HepG2 (cell line): ENCODE measurements at regions not wholly inside any gene's neighbourhood (a gene's known extent, or its start where the extent isn't known, plus 50 kb on each side); places are given as distances from the start of the nearest gene placed in this dataset.

Experiments used
- ARHGAP35 ChIP-seq: sonication (generic); formaldehyde crosslinking; IDR thresholded peaks from 2 replicates; pipeline ENCODE4 v1.9.0; 2022; ENCODE audit warnings: mild to moderate bottlenecking, inconsistent platforms, moderate library complexity, missing genetic modification reagents, borderline replicate concordance
- CEBPB ChIP-seq: IDR thresholded peaks from 2 replicates; pipeline ENCODE4 v1.6.1; 2011; ENCODE audit warnings: low read depth, low read length, improper control_type of control experiment, borderline replicate concordance
- FOXA3 ChIP-seq: IDR thresholded peaks from 2 replicates; pipeline ENCODE4 v1.6.1; 2016; ENCODE audit warnings: missing genetic modification reagents, missing compliant biosample characterization
- PHF21A ChIP-seq: sonication (generic); formaldehyde crosslinking; IDR thresholded peaks from 2 replicates; pipeline ENCODE4 v1.5.0; 2020; ENCODE audit warnings: mild to moderate bottlenecking, missing genetic modification reagents
- POLR2AphosphoS5 ChIP-seq: IDR thresholded peaks from 2 replicates; pipeline ENCODE4 v1.6.1; 2012; ENCODE audit warnings: low read depth, low read length
- SAP130 ChIP-seq: IDR thresholded peaks from 2 replicates; pipeline ENCODE4 v1.6.1; 2016; ENCODE audit warnings: low read depth
- SOX13 ChIP-seq, 3 experiments: fragments of 450-650 bp in 1 of 3; sonication (generic) in 1 of 3; formaldehyde crosslinking in 1 of 3; IDR thresholded peaks in 2 of 3; conservative IDR thresholded peaks in 1 of 3; 2 replicates each; pipeline versions ENCODE4 v1.5.0 to v1.6.1; 2016 to 2020; ENCODE audit warnings: antibody characterized with exemption in 1 of 3, mild to moderate bottlenecking in 1 of 3, missing compliant biosample characterization in 1 of 3, missing genetic modification reagents in 1 of 3, moderate library complexity in 1 of 3
- ZNF263 ChIP-seq: sonication (generic); formaldehyde crosslinking; IDR thresholded peaks from 2 replicates; pipeline ENCODE4 v1.4.0; 2020; ENCODE audit warnings: missing genetic modification reagents
- ZNF430 ChIP-seq: sonication (generic); formaldehyde crosslinking; IDR thresholded peaks from 2 replicates; pipeline ENCODE4 v1.9.0; 2021; ENCODE audit warnings: mild to moderate bottlenecking, missing genetic modification reagents
- TF ChIP-seq, protein P1 (sequence below): sonication (generic); formaldehyde crosslinking; IDR thresholded peaks from 2 replicates; pipeline ENCODE4 v1.5.0; 2020; ENCODE audit warnings: mild to moderate bottlenecking, missing genetic modification reagents, borderline replicate concordance
- TF ChIP-seq, protein P2 (sequence below): sonication (generic); formaldehyde crosslinking; IDR thresholded peaks from 2 replicates; pipeline ENCODE4 v1.5.0; 2020; ENCODE audit warnings: mild to moderate bottlenecking, missing genetic modification reagents, borderline replicate concordance
- TF ChIP-seq, protein P3 (sequence below), 2 experiments: sonication (generic) in 1 of 2; formaldehyde crosslinking in 1 of 2; IDR thresholded peaks; 2 replicates each; pipeline versions ENCODE4 v1.4.0 to v1.6.1; 2018 to 2020; ENCODE audit warnings: missing genetic modification reagents in 2 of 2, borderline replicate concordance in 1 of 2, low read depth in 1 of 2, mild to moderate bottlenecking in 1 of 2, missing biosample characterization in 1 of 2
- TF ChIP-seq, protein P4 (sequence below): sonication (generic); formaldehyde crosslinking; IDR thresholded peaks from 2 replicates; pipeline ENCODE4 v1.8.0; 2022; ENCODE audit warnings: missing genetic modification reagents, mild to moderate bottlenecking, inconsistent platforms, borderline replicate concordance

DNA sequence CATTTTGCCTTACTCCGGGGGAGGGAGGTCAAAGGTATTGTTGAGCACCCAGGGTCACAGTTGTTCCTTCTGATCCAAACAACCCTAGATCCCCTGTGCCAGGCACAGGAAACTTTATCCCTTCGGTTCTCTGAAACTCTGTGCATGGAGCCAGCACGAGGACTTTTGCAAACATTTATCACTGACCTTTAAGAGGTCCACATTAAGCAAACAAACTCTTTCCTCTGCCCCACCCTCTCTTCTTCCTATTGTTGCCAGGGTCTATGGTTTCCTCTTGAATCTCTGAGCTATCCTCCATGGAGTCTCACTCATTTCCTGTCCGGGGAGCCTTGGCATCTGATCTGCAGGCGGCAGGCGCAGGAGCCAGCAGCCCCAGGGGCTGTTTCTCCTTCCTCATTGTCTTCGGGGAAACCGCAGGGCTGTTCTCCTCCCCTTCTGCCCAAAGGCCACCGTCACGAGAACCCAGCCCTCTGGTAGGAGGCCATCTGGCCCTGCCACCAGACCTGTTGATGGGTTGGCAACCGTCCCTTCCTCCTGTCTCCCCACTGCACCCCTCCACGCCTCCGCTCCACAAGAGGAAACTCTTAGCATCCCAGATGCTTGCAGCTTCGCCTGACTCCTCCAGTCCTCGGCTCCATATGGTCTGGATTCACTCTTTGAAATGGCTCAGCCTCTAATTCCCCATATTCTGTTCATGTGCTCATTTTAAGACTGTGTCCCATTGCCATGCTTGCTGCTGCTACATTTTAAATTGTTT lies 327.3 kb upstream of the NRP1 start (continued):
- TF ChIP-seq, protein P1, sequence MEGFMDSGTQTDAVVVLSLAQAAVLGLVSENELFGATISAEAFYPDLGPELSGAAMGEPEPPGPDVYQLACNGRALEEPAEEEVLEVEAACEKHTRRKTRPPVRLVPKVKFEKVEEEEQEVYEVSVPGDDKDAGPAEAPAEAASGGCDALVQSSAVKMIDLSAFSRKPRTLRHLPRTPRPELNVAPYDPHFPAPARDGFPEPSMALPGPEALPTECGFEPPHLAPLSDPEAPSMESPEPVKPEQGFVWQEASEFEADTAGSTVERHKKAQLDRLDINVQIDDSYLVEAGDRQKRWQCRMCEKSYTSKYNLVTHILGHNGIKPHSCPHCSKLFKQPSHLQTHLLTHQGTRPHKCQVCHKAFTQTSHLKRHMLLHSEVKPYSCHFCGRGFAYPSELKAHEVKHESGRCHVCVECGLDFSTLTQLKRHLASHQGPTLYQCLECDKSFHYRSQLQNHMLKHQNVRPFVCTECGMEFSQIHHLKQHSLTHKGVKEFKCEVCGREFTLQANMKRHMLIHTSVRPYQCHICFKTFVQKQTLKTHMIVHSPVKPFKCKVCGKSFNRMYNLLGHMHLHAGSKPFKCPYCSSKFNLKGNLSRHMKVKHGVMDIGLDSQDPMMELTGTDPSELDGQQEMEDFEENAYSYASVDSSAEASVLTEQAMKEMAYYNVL (CRISPR knock-in tag), result no peak; the same call in 1 of the 2 replicates
- TF ChIP-seq ZNF430 (CRISPR knock-in tag) (peak; percentile 76; the same call in 1 of the 2 replicates), SAP130 (CRISPR knock-in tag) (peak; percentile 32; the same call in 1 of the 2 replicates), ZNF263 (no peak), SOX13 (IDR thresholded peaks at IDR 0.05) (peak; percentile 74), SOX13 (CRISPR knock-in tag; conservative IDR thresholded peaks at IDR 0.05 in 1 of 2, IDR thresholded peaks at IDR 0.05 in 1 of 2) (peak in 1 of 2 experiments; percentile 91; a peak in 2 of 4 replicates), CEBPB (no peak), PHF21A (CRISPR knock-in tag) (0 out of 2 replicates have a peak, but pooled peaks have one; percentile 25), POLR2AphosphoS5 (no peak), FOXA3 (peak; percentile 42), ARHGAP35 (CRISPR knock-in tag) (no peak)
- TF ChIP-seq, protein P2, sequence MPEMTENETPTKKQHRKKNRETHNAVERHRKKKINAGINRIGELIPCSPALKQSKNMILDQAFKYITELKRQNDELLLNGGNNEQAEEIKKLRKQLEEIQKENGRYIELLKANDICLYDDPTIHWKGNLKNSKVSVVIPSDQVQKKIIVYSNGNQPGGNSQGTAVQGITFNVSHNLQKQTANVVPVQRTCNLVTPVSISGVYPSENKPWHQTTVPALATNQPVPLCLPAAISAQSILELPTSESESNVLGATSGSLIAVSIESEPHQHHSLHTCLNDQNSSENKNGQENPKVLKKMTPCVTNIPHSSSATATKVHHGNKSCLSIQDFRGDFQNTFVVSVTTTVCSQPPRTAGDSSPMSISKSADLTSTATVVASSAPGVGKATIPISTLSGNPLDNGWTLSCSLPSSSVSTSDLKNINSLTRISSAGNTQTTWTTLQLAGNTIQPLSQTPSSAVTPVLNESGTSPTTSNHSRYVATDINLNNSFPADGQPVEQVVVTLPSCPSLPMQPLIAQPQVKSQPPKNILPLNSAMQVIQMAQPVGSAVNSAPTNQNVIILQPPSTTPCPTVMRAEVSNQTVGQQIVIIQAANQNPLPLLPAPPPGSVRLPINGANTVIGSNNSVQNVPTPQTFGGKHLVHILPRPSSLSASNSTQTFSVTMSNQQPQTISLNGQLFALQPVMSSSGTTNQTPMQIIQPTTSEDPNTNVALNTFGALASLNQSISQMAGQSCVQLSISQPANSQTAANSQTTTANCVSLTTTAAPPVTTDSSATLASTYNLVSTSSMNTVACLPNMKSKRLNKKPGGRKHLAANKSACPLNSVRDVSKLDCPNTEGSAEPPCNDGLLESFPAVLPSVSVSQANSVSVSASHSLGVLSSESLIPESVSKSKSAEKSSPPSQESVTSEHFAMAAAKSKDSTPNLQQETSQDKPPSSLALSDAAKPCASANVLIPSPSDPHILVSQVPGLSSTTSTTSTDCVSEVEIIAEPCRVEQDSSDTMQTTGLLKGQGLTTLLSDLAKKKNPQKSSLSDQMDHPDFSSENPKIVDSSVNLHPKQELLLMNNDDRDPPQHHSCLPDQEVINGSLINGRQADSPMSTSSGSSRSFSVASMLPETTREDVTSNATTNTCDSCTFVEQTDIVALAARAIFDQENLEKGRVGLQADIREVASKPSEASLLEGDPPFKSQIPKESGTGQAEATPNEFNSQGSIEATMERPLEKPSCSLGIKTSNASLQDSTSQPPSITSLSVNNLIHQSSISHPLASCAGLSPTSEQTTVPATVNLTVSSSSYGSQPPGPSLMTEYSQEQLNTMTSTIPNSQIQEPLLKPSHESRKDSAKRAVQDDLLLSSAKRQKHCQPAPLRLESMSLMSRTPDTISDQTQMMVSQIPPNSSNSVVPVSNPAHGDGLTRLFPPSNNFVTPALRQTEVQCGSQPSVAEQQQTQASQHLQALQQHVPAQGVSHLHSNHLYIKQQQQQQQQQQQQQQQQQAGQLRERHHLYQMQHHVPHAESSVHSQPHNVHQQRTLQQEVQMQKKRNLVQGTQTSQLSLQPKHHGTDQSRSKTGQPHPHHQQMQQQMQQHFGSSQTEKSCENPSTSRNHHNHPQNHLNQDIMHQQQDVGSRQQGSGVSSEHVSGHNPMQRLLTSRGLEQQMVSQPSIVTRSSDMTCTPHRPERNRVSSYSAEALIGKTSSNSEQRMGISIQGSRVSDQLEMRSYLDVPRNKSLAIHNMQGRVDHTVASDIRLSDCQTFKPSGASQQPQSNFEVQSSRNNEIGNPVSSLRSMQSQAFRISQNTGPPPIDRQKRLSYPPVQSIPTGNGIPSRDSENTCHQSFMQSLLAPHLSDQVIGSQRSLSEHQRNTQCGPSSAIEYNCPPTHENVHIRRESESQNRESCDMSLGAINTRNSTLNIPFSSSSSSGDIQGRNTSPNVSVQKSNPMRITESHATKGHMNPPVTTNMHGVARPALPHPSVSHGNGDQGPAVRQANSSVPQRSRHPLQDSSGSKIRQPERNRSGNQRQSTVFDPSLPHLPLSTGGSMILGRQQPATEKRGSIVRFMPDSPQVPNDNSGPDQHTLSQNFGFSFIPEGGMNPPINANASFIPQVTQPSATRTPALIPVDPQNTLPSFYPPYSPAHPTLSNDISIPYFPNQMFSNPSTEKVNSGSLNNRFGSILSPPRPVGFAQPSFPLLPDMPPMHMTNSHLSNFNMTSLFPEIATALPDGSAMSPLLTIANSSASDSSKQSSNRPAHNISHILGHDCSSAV, result no peak
- TF ChIP-seq, protein P3, sequence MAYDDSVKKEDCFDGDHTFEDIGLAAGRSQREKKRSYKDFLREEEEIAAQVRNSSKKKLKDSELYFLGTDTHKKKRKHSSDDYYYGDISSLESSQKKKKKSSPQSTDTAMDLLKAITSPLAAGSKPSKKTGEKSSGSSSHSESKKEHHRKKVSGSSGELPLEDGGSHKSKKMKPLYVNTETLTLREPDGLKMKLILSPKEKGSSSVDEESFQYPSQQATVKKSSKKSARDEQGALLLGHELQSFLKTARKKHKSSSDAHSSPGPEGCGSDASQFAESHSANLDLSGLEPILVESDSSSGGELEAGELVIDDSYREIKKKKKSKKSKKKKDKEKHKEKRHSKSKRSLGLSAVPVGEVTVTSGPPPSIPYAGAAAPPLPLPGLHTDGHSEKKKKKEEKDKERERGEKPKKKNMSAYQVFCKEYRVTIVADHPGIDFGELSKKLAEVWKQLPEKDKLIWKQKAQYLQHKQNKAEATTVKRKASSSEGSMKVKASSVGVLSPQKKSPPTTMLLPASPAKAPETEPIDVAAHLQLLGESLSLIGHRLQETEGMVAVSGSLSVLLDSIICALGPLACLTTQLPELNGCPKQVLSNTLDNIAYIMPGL (CRISPR knock-in tag; IDR thresholded peaks at IDR 0.05; ENCODE audit: borderline replicate concordance in 1 of 2, low read depth in 1 of 2), result 0 out of 4 replicates have a peak, but pooled peaks of 1 of the 2 experiments have one; percentile 33
- TF ChIP-seq, protein P4, sequence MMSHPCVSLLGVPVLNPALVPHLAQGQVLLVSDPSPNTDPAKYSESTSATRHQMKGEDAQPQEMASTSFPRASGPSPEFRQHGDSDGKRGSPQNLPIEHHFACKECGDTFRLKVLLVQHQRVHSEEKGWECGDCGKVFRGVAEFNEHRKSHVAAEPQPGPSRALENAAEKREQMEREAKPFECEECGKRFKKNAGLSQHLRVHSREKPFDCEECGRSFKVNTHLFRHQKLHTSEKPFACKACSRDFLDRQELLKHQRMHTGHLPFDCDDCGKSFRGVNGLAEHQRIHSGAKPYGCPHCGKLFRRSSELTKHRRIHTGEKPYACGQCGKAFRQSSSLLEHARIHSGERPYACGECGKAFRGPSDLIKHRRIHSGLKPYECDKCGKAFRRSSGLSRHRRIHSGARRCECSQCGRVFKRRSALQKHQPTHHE (CRISPR knock-in tag), result no peak
